SK-N-SH treated with all-trans-retinoic acid at 6 μM for 48 hours (cell line): ENCODE measurements at regions not wholly inside any gene's neighbourhood (a gene's known extent, or its start where the extent isn't known, plus 50 kb on each side); places are given as distances from the start of the nearest gene placed in this dataset.

Experiments
- ATAC-seq: fragments of 200-7000 bp; cut with Tn5 transposase; 3 replicates; pipeline ENCODE4 v1.9.1; 2020; ENCODE audit warnings: mild to moderate bottlenecking, moderate library complexity
- ARNTL ChIP-seq: fragments of 450-650 bp; formaldehyde crosslinking; IDR thresholded peaks from 2 replicates; pipeline ENCODE4 v1.5.0; 2020; ENCODE audit warnings: low read depth, mild to moderate bottlenecking, moderate library complexity, borderline replicate concordance
- BACH2 ChIP-seq: fragments of 250-450 bp; sonication (Bioruptor Pico); IDR thresholded peaks from 2 replicates; pipeline ENCODE4 v1.9.0; 2021; ENCODE audit warnings: mild to moderate bottlenecking, borderline replicate concordance
- CREB5 ChIP-seq: fragments of 250-450 bp; sonication (Bioruptor Pico); IDR thresholded peaks from 2 replicates; pipeline ENCODE4 v1.5.1; 2020; ENCODE audit warnings: low read depth, mild to moderate bottlenecking, moderate library complexity
- CSDC2 ChIP-seq: fragments of 250-450 bp; sonication (Bioruptor Pico); IDR thresholded peaks from 2 replicates; pipeline ENCODE4 v1.5.0; 2020; ENCODE audit warnings: mild to moderate bottlenecking, moderate library complexity
- ESRRG ChIP-seq: fragments of 250-450 bp; sonication (Bioruptor Pico); IDR thresholded peaks from 2 replicates; pipeline ENCODE4 v1.6.1; 2021; ENCODE audit warnings: mild to moderate bottlenecking
- GLIS3 ChIP-seq: fragments of 250-450 bp; sonication (Bioruptor Pico); IDR thresholded peaks from 2 replicates; pipeline ENCODE4 v1.5.0; 2020; ENCODE audit warnings: mild to moderate bottlenecking, moderate library complexity
- ISL1 ChIP-seq: fragments of 250-450 bp; sonication (Bioruptor Pico); IDR thresholded peaks from 2 replicates; pipeline ENCODE4 v2.1.2; 2022; ENCODE audit warnings: mild to moderate bottlenecking, moderate library complexity
- OSR1 ChIP-seq: fragments of 250-450 bp; sonication (Bioruptor Pico); IDR thresholded peaks from 2 replicates; pipeline ENCODE4 v1.8.0; 2022; ENCODE audit warnings: moderate library complexity, mild to moderate bottlenecking, inconsistent platforms
- PATZ1 ChIP-seq: fragments of 250-450 bp; sonication (Bioruptor Pico); IDR thresholded peaks from 2 replicates; pipeline ENCODE4 v1.8.0; 2020; ENCODE audit warnings: mild to moderate bottlenecking, moderate library complexity, borderline replicate concordance
- POU6F1 ChIP-seq: fragments of 250-450 bp; sonication (Bioruptor Pico); IDR thresholded peaks from 2 replicates; pipeline ENCODE4 v1.8.0; 2021; ENCODE audit warnings: low read depth, mild to moderate bottlenecking, moderate library complexity, borderline replicate concordance
- PPARA ChIP-seq: fragments of 250-450 bp; sonication (Bioruptor Pico); IDR thresholded peaks from 2 replicates; pipeline ENCODE4 v1.5.0; 2020; ENCODE audit warnings: mild to moderate bottlenecking, borderline replicate concordance
- RARB ChIP-seq: fragments of 250-450 bp; sonication (Bioruptor Pico); IDR thresholded peaks from 2 replicates; pipeline ENCODE4 v1.8.0; 2021; ENCODE audit warnings: mild to moderate bottlenecking, moderate library complexity
- TCF4 ChIP-seq: fragments of 250-450 bp; sonication (Bioruptor Pico); IDR thresholded peaks from 2 replicates; pipeline ENCODE4 v1.8.0; 2021; ENCODE audit warnings: mild to moderate bottlenecking, moderate library complexity, borderline replicate concordance
- TOX ChIP-seq: fragments of 250-450 bp; sonication (Bioruptor Pico); IDR thresholded peaks from 2 replicates; pipeline ENCODE4 v1.8.0; 2021; ENCODE audit warnings: mild to moderate bottlenecking, moderate library complexity, borderline replicate concordance
- TSHZ2 ChIP-seq: fragments of 250-450 bp; sonication (Bioruptor Pico); IDR thresholded peaks from 2 replicates; pipeline ENCODE4 v1.5.0; 2020; ENCODE audit warnings: mild to moderate bottlenecking, moderate library complexity
- ZC3H10 ChIP-seq: fragments of 250-450 bp; sonication (Bioruptor Pico); IDR thresholded peaks from 2 replicates; pipeline ENCODE4 v1.5.1; 2021; ENCODE audit warnings: mild to moderate bottlenecking, moderate library complexity
- ZFP3 ChIP-seq: fragments of 250-450 bp; sonication (Bioruptor Pico); IDR thresholded peaks from 2 replicates; pipeline ENCODE4 v1.5.0; 2020; ENCODE audit warnings: mild to moderate bottlenecking, moderate library complexity
- ZFP30 ChIP-seq: fragments of 450-650 bp; formaldehyde crosslinking; IDR thresholded peaks from 2 replicates; pipeline ENCODE4 v1.5.0; 2022; ENCODE audit warnings: mild to moderate bottlenecking, moderate library complexity
- ZNF70 ChIP-seq: fragments of 450-650 bp; formaldehyde crosslinking; IDR thresholded peaks from 2 replicates; pipeline ENCODE4 v1.5.0; 2020; ENCODE audit warnings: mild to moderate bottlenecking, moderate library complexity
- ZNF8 ChIP-seq: fragments of 450-650 bp; formaldehyde crosslinking; IDR thresholded peaks from 2 replicates; pipeline ENCODE4 v1.5.0; 2020; ENCODE audit warnings: mild to moderate bottlenecking, moderate library complexity

- no peak for TF ChIP-seq ZNF70 (CRISPR knock-in tag)
- no peak for TF ChIP-seq RARB
- TF ChIP-seq TCF4 (CRISPR knock-in tag), result no peak
- no peak for TF ChIP-seq ZNF8
- no peak for TF ChIP-seq ARNTL (CRISPR knock-in tag)
- no peak for TF ChIP-seq CSDC2
- no peak for TF ChIP-seq TOX
- no peak for ATAC-seq
Measured at GRCh38 chr6:76682842-76683241, 610.4 kb upstream of the IMPG1 start.

GRCh38 chr6:76681781-76682180, 609.3 kb upstream of the IMPG1 start:
- ATAC-seq, result no peak
- TF ChIP-seq ESRRG (CRISPR knock-in tag) (no peak), POU6F1 (no peak), ZNF70 (CRISPR knock-in tag) (no peak), PPARA (CRISPR knock-in tag) (no peak), ZFP30 (CRISPR knock-in tag) (no peak), TCF4 (CRISPR knock-in tag) (no peak), ZFP3 (CRISPR knock-in tag) (no peak), CREB5 (CRISPR knock-in tag) (no peak), BACH2 (CRISPR knock-in tag) (no peak), ZNF8 (no peak), ISL1 (CRISPR knock-in tag) (no peak)

- no peak for TF ChIP-seq TSHZ2 (CRISPR knock-in tag)
- TF ChIP-seq PATZ1 (CRISPR knock-in tag), result no peak
- TF ChIP-seq BACH2 (CRISPR knock-in tag), result no peak
- no peak for TF ChIP-seq GLIS3 (CRISPR knock-in tag)
- no peak for TF ChIP-seq RARB
- TF ChIP-seq ZNF70 (CRISPR knock-in tag), result no peak
- no peak for TF ChIP-seq ESRRG (CRISPR knock-in tag)
- no peak for TF ChIP-seq PPARA (CRISPR knock-in tag)
- TF ChIP-seq ZC3H10, result no peak
- TF ChIP-seq TCF4 (CRISPR knock-in tag), result no peak
- TF ChIP-seq CSDC2, result no peak
- no peak for TF ChIP-seq ISL1 (CRISPR knock-in tag)
- no peak for TF ChIP-seq ZFP3 (CRISPR knock-in tag)
- TF ChIP-seq ARNTL (CRISPR knock-in tag), result no peak
- ATAC-seq, result no peak
Measured at GRCh38 chr6:76677017-76677416, 604.6 kb upstream of the IMPG1 start.

GRCh38 chr6:76671751-76672150, 599.3 kb upstream of the IMPG1 start:
- ATAC-seq, result no peak
- no peak for TF ChIP-seq PPARA (CRISPR knock-in tag)
- no peak for TF ChIP-seq CREB5 (CRISPR knock-in tag)
- TF ChIP-seq OSR1, result no peak
- TF ChIP-seq RARB, result no peak
- TF ChIP-seq ESRRG (CRISPR knock-in tag), result no peak
- TF ChIP-seq ZNF70 (CRISPR knock-in tag), result no peak
- no peak for TF ChIP-seq BACH2 (CRISPR knock-in tag)
- TF ChIP-seq TSHZ2 (CRISPR knock-in tag), result no peak
- TF ChIP-seq PATZ1 (CRISPR knock-in tag), result no peak
